Fibroblast of lung (primary cell): ENCODE measurements at regions not wholly inside any gene's neighbourhood (a gene's known extent, or its start where the extent isn't known, plus 50 kb on each side); places are given as distances from the start of the nearest gene placed in this dataset.

Experiments used
- EZH2 ChIP-seq: IDR thresholded peaks from 2 replicates; pipeline ENCODE4 v1.5.1; 2012; ENCODE audit warnings: low read length, control low read depth, mild to moderate bottlenecking; ENCODE audit errors: missing control alignments
- TF ChIP-seq, protein P1 (sequence below), 2 donors: IDR thresholded peaks in 1 of 2; conservative IDR thresholded peaks in 1 of 2; 1 replicate in 1 of 2; 2 replicates in 1 of 2; pipeline ENCODE4 v1.5.1; 2011 to 2012; ENCODE audit warnings: low read length in 2 of 2, control low read depth in 1 of 2, inconsistent platforms in 1 of 2, low read depth in 1 of 2, mild to moderate bottlenecking in 1 of 2

DNA sequence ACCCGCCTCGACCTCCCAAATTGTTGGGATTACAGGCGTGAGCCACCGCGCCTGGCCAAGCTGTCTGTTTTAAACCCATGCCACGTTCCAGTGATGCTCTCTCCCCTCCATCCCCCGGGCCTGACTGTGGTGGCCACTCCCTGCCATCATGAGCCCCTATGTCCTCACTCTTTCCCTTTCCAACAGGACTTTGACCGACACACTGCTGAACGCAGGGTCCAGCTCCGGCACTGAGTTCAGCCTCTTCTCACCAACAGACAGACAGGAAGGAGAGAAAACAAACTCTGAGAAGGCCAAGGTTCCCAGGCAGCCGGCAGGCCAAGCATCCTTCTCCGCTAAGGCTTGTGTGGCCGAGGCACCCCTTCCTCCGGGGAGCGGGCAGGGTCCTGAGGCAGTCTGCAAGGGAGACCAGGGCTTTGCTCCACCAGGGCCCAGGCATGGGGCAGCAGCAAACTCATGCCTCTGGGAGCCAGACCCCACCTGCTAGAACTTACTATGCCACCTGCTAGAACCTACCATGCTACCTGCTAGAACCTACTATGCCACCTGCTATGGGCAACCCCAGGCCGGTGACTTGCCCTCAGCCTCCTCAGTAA lies 152.7 kb downstream of the CRYBB2 start:
- no peak for TF ChIP-seq EZH2
- TF ChIP-seq, protein P1, sequence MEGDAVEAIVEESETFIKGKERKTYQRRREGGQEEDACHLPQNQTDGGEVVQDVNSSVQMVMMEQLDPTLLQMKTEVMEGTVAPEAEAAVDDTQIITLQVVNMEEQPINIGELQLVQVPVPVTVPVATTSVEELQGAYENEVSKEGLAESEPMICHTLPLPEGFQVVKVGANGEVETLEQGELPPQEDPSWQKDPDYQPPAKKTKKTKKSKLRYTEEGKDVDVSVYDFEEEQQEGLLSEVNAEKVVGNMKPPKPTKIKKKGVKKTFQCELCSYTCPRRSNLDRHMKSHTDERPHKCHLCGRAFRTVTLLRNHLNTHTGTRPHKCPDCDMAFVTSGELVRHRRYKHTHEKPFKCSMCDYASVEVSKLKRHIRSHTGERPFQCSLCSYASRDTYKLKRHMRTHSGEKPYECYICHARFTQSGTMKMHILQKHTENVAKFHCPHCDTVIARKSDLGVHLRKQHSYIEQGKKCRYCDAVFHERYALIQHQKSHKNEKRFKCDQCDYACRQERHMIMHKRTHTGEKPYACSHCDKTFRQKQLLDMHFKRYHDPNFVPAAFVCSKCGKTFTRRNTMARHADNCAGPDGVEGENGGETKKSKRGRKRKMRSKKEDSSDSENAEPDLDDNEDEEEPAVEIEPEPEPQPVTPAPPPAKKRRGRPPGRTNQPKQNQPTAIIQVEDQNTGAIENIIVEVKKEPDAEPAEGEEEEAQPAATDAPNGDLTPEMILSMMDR (conservative IDR thresholded peaks at IDR 0.05 in 1 of 2, IDR thresholded peaks at IDR 0.05 in 1 of 2; ENCODE audit: low read depth in 1 of 2, low read length in 2 of 2) = no peak
